ENCODE measurements at regions not wholly inside any gene's neighbourhood (a gene's known extent, or its start where the extent isn't known, plus 50 kb on each side); places are given as distances from the start of the nearest gene placed in this dataset.

GRCh38 chr4:173761236-173761635, 231.2 kb upstream of the HAND2 start:
- H3K4me3 ChIP-seq, result no peak overlapping the region
- no peaks in the 10 kb centered on the region for H3K36me3 ChIP-seq
- DNase-seq, result no peak
- H3K27me3 ChIP-seq, result no peaks in the 10 kb centered on the region
- no peaks in the 10 kb centered on the region for H3K9me3 ChIP-seq
- no peak overlapping the region for H3K27ac ChIP-seq
- no peak for TF ChIP-seq POLR2AphosphoS5 (IDR thresholded peaks at IDR 0.05)
- TF ChIP-seq EP300 (IDR thresholded peaks at IDR 0.05), result no peak
- no peak for TF ChIP-seq CTCF (IDR thresholded peaks at IDR 0.05)
- no peak for TF ChIP-seq POLR2A (IDR thresholded peaks at IDR 0.05)
- WGBS, 2 donors, result 84% methylated on average over 5 of the region's 5 CpGs
- H3K4me1 ChIP-seq, result no peaks in the 10 kb centered on the region
- ATAC-seq (ENCODE audit: low FRiP score in 2 of 2), result no peak

- ATAC-seq (ENCODE audit: low FRiP score in 2 of 2) (no peak), DNase-seq (no peak)
- TF ChIP-seq POLR2A (IDR thresholded peaks at IDR 0.05), result no peak
- WGBS, 2 donors, result 41 to 61% methylated on average over 1 of the region's 1 CpG
- no peaks in the 10 kb centered on the region for H3K36me3 ChIP-seq
- H3K4me1 ChIP-seq, result no peaks in the 10 kb centered on the region
- H3K27me3 ChIP-seq, result no peaks in the 10 kb centered on the region
- no peak overlapping the region for H3K27ac ChIP-seq
- H3K9me3 ChIP-seq, result no peaks in the 10 kb centered on the region
- H3K4me3 ChIP-seq, result no peak overlapping the region
Observed at GRCh38 chr4:173758132-173758531, 228.1 kb upstream of the HAND2 start.

- Histone ChIP-seq H3K4me3 (no peak overlapping the region), H3K4me1 (no peaks in the 10 kb centered on the region), H3K27ac (no peak overlapping the region), H3K27me3 (no peaks in the 10 kb centered on the region), H3K9me3 (no peaks in the 10 kb centered on the region), H3K36me3 (no peaks in the 10 kb centered on the region)
- no peak for ATAC-seq (ENCODE audit: low FRiP score in 2 of 2)
- 59 to 67% methylated on average over 1 of the region's 1 CpG for WGBS, 2 donors
- no peak for DNase-seq
- TF ChIP-seq CTCF (IDR thresholded peaks at IDR 0.05) (no peak), POLR2AphosphoS5 (IDR thresholded peaks at IDR 0.05) (no peak), POLR2A (IDR thresholded peaks at IDR 0.05) (no peak), EP300 (IDR thresholded peaks at IDR 0.05) (no peak)
Observed at GRCh38 chr4:173753408-173753807, 223.4 kb upstream of the HAND2 start.

- H3K9me3 ChIP-seq, result no peaks in the 10 kb centered on the region
- TF ChIP-seq POLR2AphosphoS5 (IDR thresholded peaks at IDR 0.05) (no peak), EP300 (IDR thresholded peaks at IDR 0.05) (no peak), POLR2A (IDR thresholded peaks at IDR 0.05) (no peak)
- H3K4me1 ChIP-seq, result no peaks in the 10 kb centered on the region
- DNase-seq (no peak), ATAC-seq (ENCODE audit: low FRiP score in 2 of 2) (no peak)
- no peak overlapping the region for H3K27ac ChIP-seq
- no peak overlapping the region for H3K4me3 ChIP-seq
- WGBS, 2 donors, result 41 to 46% methylated on average over 7 of the region's 7 CpGs
- H3K27me3 ChIP-seq, result no peaks in the 10 kb centered on the region
- H3K36me3 ChIP-seq, result no peaks in the 10 kb centered on the region
Observed at GRCh38 chr4:173752610-173753230, 222.7 kb upstream of the HAND2 start.

- Histone ChIP-seq H3K36me3 (no peaks in the 10 kb centered on the region), H3K9me3 (no peaks in the 10 kb centered on the region), H3K27ac (no peak overlapping the region), H3K27me3 (no peaks in the 10 kb centered on the region), H3K4me3 (no peak overlapping the region), H3K4me1 (no peaks in the 10 kb centered on the region)
- DNase-seq, result no peak
- TF ChIP-seq POLR2A (IDR thresholded peaks at IDR 0.05) (no peak), CTCF (IDR thresholded peaks at IDR 0.05) (no peak), EP300 (IDR thresholded peaks at IDR 0.05) (no peak), POLR2AphosphoS5 (IDR thresholded peaks at IDR 0.05) (no peak)
- no peak for ATAC-seq (ENCODE audit: low FRiP score in 2 of 2)
- 72 to 73% methylated on average over 1 of the region's 1 CpG for WGBS, 2 donors
Observed at GRCh38 chr4:173748353-173748752, 218.3 kb upstream of the HAND2 start.

GRCh38 chr4:173747537-173748257, 217.7 kb upstream of the HAND2 start:
- Histone ChIP-seq H3K27me3 (no peaks in the 10 kb centered on the region), H3K27ac (no peak overlapping the region), H3K4me1 (no peaks in the 10 kb centered on the region), H3K4me3 (no peak overlapping the region), H3K36me3 (no peaks in the 10 kb centered on the region), H3K9me3 (no peaks in the 10 kb centered on the region)
- no peak for ATAC-seq (ENCODE audit: low FRiP score in 2 of 2)
- no peak for TF ChIP-seq POLR2AphosphoS5 (IDR thresholded peaks at IDR 0.05)
- TF ChIP-seq CTCF (IDR thresholded peaks at IDR 0.05), result no peak
- no peak for TF ChIP-seq POLR2A (IDR thresholded peaks at IDR 0.05)
- no peak for TF ChIP-seq EP300 (IDR thresholded peaks at IDR 0.05)
- WGBS, 2 donors, result 81 to 85% methylated on average over 9 of the region's 9 CpGs
- no peak for DNase-seq
